GM12892 (cell line): ENCODE measurements at regions not wholly inside any gene's neighbourhood (a gene's known extent, or its start where the extent isn't known, plus 50 kb on each side); places are given as distances from the start of the nearest gene placed in this dataset.

Experiments
- DNase-seq: peaks from one replicate; pipeline ENCODE4 v3.0.0; 2011; ENCODE audit not compliant: insufficient read length
- FAIRE-seq: peaks from 2 replicates; lab custom pipeline; 2011; peaks lifted over from hg19 to GRCh38; lab: Jason Lieb, UNC
- POLR2A ChIP-seq: IDR thresholded peaks from 2 replicates; pipeline ENCODE4 v1.6.1; 2011; ENCODE audit warnings: low read depth, low read length, control low read depth
- POLR2AphosphoS5 ChIP-seq: IDR thresholded peaks from 2 replicates; pipeline ENCODE4 v1.6.1; 2011; ENCODE audit warnings: low read depth, low read length, control low read depth
- TAF1 ChIP-seq: IDR thresholded peaks from 2 replicates; pipeline ENCODE4 v1.6.1; 2011; ENCODE audit warnings: low read depth, mild to moderate bottlenecking, control low read depth, low read length, borderline replicate concordance

DNA sequence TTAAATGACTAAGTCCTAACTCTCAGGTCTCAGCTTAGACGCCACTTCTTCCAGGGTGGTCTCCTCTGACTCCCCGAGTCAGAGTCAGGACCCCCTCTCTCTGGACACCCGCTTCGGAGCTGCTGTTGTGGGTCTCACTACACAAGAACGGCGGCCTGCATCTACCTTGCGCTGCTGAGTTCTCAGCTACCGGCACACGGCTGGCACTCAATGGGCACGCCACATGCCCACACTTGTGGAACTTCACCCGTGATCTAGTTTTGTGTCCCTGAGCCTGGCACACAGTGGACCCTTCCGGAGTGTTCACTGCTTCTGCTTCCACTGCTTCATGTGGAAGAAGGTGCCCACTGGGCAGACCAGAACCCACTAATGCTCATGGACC, 58.3 kb upstream of the ID2 start:
- no peak for FAIRE-seq

DNA sequence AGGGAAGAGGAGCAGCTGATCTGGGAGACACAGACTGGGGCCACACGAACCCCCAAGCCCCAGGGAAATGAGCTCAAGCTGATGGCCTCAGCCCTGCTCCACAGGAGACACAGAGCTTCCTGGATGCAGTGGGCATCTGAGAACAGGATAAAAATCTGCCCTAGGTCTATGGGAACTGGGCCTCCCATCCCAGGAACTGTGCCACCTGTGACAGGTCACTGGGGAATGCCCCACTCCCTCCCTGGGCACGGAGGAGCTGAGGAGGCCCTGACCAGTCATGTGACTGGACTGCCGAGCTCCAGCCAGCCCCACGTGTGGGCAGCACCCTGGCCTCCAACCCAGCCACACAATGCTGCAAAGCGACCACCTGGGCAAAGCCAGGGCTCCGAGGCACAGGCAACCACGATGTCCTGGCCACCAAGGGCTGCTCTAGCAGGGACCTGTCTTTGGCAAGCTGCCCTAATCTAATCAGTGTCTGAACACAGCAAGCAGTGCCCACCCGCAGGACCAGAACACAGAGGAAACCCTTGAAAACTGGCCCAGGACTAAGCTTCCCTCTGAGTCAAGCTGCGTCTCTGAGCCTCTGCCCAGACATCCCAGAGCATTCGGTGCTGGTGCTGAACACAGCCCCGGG, 57.8 kb upstream of the ID2 start:
- FAIRE-seq (no peak), DNase-seq (no peak)
- TF ChIP-seq TAF1 = no peak
- TF ChIP-seq POLR2AphosphoS5 = no peak
- no peak for TF ChIP-seq POLR2A

More for the DNA sequence above, 58.3 kb upstream of the ID2 start:
- DNase-seq = no peak
- TF ChIP-seq POLR2A = no peak
- no peak for TF ChIP-seq POLR2AphosphoS5
- no peak for TF ChIP-seq TAF1

DNA sequence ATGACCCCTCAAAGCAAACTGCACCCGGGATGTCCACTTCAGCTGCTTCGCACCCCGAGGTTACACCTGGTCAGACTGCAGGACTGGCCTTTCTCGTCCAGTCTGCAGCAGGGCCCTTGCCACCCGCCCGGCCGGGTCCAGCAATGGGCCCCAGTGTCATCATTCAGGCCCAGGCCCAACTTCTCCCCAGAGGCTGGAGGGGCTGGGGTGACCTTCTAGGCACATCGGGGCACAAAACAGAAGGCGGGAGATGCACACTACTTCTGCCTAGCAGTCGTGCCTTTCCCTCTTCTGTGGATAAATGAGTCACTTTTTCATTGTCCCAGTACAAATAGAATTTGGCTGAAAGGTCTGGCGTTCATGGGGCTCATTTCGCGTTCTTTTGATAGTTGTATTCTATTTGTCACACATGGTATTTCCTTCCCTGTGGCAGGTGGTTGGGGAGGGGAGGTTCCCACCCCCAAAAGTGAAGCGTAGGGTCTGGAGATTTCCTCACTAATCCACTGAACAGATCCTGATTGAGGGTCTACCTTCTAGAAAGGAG, 56.9 kb upstream of the ID2 start:
- FAIRE-seq (no peak), DNase-seq (no peak)
- TF ChIP-seq POLR2AphosphoS5 (no peak), TAF1 (no peak), POLR2A (no peak)

DNA sequence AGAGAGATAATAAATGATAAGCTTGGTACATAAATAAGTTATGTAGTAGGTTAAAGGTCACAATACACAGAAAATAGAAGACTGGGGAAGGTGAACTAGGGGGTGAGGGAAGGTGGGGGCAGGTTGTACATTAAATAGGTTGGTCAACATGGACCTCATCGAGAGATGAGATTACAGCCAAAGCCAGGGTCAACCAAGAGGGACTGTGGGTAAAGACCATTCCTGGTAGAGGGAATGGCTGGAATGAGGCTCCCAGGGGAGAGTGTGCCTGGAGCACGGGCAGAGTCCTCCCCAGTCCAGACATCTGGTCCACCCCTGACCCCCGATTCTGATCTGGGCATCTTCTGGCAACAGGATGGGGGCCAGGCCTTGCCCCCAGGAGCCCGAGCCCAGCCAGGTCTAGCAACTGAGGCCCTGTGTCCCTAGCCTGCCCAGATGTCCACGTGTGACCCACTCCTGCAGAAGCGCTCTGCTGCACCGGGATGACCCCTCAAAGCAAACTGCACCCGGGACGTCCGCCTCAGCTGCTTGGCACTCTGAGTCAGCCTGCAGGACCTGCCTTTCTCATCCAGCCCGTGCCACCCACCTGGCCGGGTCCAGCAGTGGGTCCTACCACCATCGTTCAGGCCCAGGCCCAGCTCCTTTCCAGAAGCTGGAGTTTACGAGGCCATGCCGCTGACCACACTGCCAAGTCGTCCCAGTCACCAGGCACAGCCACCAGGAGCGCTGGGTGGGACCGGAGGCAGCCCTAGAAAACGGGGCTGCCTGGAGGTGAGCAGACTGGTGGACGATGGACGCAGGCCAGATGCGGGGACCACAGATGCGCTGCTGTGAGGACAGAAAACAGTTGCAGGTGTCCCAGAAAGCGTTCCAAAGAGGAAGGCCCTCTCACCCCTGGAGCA, 56.2 kb upstream of the ID2 start:
- no peak for TF ChIP-seq POLR2AphosphoS5
- FAIRE-seq = no peak
- DNase-seq = no peak

DNA sequence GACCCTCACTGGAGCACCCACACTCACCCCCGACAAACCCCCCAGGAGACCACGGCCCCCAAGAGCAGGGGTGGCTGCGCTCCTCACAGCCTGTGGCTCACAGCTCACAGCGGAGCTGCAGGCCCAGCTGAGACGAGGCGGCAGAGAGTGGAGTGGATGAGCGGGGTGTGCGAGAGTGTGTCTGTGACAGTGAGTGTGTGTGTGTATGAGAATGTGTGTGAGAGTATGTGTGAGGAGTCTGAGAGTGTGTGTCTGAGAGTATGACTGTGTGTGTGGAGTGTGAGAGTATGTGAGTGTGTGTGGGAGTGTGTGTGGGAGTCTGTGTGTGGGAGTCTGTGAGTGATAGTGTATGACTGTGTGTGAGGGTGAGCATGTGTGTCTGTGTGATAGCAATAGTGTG, 55.3 kb upstream of the ID2 start:
- no peak for TF ChIP-seq TAF1
- no peak for TF ChIP-seq POLR2AphosphoS5
- no peak for TF ChIP-seq POLR2A
- no peak for FAIRE-seq
- no peak for DNase-seq

DNA sequence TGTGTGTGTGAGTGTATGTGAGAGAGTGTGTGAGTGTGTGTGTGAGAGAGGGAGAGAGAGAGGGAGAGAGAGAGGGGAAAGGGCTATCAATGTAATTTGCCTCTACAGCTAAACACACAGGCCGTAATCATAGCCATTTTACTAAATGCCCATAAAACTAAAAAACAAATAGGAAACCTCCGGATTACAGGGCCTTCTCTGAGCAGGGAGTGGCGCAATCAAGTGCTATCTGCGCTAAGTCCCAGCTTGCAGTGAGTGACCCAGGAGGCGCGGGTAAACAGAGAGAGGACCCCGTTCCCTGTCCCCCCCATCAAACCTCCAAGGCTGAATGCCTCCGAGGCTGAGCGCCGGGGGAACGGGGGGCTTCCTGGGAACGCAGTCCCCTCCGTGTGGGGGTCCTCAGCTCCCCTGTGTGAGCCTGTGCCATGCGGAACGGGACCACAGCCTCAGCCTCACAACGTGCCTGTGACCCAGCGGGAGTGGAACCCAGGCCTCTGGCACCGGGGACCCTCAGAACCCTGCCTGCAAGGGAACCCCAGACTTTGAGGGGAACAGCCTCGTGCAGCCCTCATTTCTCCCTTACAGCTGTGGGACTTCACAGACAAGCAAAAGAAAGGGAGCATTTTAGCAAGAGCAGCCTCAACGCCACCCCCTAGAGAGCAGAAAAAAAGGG, 54.7 kb upstream of the ID2 start:
- TF ChIP-seq TAF1 (no peak), POLR2A (no peak), POLR2AphosphoS5 (no peak)
- no peak for FAIRE-seq
- no peak for DNase-seq

DNA sequence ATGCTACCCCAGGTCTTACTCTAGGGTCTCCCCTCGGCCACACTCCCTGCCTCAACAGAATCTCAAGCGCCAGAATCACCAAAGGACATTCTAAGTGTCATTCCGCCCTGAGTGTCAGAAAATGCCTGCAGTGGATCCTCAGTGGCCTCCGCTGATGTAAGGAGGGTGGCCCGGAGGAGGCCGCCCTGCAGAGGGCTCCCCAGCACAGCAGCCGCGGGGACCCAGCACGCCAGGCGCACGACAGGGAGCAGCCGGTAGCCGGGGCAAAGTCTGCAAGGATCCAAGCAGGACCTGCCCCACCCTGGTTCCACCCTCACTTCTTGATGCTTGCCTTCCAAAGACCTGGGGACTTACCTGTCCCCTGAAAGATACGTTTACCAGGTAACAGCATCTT, 54.2 kb upstream of the ID2 start:
- FAIRE-seq = no peak
- TF ChIP-seq POLR2AphosphoS5 = no peak
- no peak for TF ChIP-seq POLR2A

DNA sequence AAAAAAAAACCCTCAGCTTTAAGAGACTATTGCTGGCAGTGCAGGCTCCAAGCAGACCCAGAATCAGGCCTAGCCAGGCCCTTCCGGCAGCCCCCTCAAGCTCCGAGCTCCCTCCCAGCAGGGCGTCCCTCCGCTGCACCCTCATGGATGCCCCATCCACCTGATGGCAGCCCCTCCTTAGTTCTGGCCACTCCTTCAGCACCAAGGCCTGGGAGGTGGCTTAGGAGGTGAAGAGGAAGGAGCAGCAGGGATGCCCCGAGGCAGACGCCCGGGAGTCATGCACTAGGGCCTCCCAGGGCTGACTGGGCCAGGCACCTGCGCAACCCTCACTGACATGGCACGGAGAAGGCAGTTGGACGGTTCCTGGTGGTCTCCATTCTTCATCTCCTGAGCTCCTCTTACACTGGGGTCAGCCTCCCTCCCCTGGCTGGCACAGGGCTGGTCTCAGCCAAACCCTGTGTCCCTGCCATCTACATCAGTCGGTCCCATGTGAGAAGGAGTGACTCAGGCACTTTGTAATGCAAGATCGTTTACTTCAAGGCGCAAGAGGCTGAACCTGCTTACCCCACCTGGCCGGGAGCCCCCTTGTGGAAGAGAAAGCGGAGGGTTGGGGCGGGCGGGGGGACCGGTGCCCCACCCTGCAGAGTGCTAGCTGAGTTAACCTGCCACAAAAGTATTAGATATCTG, 53.5 kb upstream of the ID2 start:
- no peak for FAIRE-seq
- TF ChIP-seq POLR2A (no peak), TAF1 (no peak), POLR2AphosphoS5 (no peak)
- no peak for DNase-seq

More for the DNA sequence above, 54.2 kb upstream of the ID2 start:
- no peak for DNase-seq

DNA sequence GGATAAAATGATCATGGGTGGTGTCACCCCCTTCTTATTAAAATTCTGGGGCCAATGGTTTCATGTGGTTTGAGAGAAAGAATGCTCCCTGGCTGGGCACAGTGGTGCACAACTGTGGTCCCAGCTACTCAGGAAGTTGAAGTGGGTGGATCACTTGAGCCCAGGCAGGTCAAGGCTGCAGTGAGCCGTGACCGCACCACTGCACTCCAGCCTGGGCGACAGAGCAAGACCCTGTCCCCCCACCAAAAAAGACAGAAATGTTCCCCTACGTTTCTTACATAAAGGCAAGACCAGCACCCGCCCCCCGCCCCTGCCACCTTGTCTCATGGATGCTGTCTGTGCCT, 53.0 kb upstream of the ID2 start:
- DNase-seq (no peak), FAIRE-seq (no peak)
- TF ChIP-seq POLR2AphosphoS5 = no peak
- TF ChIP-seq POLR2A = no peak
- TF ChIP-seq TAF1 = no peak

DNA sequence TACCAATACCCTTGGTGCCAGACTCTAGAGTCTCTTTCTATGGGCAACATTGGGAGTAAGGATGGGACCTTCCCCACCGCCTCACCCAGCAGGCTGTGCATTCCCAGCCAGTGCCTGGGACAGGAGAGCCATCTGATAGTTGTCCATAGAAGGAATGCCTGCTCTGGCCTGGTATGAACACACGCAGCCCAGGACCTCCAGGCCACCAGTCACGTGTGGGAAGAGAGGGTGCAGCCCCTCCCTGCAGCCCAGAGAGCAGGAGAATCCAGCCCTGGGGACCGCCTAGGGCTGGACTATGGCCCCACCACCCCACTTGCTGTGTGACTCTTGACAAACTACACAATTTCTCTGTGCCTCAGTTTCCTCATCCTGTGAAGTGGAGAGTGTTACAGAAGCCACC, 52.5 kb upstream of the ID2 start:
- FAIRE-seq = no peak
- no peak for DNase-seq
- no peak for TF ChIP-seq POLR2AphosphoS5
- no peak for TF ChIP-seq POLR2A
- TF ChIP-seq TAF1 = no peak
